HuH-7.5 (cell line): ENCODE measurements at regions not wholly inside any gene's neighbourhood (a gene's known extent, or its start where the extent isn't known, plus 50 kb on each side); places are given as distances from the start of the nearest gene placed in this dataset.

Experiments used
- DNase-seq: peaks from one replicate; pipeline ENCODE4 v3.0.0; 2011; ENCODE audit warnings: low spot score

GRCh38 chr7:93646538-93646937 is 72.0 kb upstream of the CALCR start:
- no peak for DNase-seq

- DNase-seq, result no peak
Measured at GRCh38 chr7:93636276-93636675, 61.8 kb upstream of the CALCR start.

- DNase-seq, result no peak
Measured at GRCh38 chr7:93632371-93632770, 57.8 kb upstream of the CALCR start.

GRCh38 chr7:93629291-93629801 is 54.8 kb upstream of the CALCR start:
- no peak for DNase-seq

GRCh38 chr7:93626869-93627268 is 52.3 kb upstream of the CALCR start:
- no peak for DNase-seq
